GF-D8 (cell line): ENCODE measurements at regions not wholly inside any gene's neighbourhood (a gene's known extent, or its start where the extent isn't known, plus 50 kb on each side); places are given as distances from the start of the nearest gene placed in this dataset.
"Not testable (repeated sequence)": the region's sequence is repeated elsewhere in the genome, so short reads cannot be mapped to it uniquely, and the experiment has no call there.

Source experiments
- DNase-seq: peaks from one replicate; lab custom pipeline; 2025; lab: John Stamatoyannopoulos, UW

- no peak for DNase-seq
These were observed 336.0 kb downstream of the HGF start for GRCh38 chr7:81433692-81434331.

GRCh38 chr7:81433206-81433605, 336.6 kb downstream of the HGF start:
- DNase-seq = no peak

DNA sequence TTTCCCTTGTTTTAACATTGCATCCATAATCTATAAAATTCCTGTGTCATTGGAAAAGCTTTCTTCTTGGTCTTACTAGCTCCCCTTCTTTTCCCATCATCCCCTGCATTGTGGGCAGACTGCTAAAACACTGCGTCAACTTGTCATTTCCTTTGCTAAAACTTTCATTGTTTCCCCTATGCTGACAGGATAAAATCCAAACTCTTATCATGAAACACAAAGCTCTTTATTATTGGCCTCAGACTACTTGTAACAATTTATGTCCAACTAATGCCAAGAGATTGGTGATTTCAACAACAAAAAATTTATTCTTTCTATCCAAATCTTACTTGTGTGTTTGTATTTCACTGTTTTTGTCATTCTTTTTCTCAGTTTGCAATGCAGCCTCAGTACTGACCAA, 339.1 kb downstream of the HGF start:
- DNase-seq = no peak

DNA sequence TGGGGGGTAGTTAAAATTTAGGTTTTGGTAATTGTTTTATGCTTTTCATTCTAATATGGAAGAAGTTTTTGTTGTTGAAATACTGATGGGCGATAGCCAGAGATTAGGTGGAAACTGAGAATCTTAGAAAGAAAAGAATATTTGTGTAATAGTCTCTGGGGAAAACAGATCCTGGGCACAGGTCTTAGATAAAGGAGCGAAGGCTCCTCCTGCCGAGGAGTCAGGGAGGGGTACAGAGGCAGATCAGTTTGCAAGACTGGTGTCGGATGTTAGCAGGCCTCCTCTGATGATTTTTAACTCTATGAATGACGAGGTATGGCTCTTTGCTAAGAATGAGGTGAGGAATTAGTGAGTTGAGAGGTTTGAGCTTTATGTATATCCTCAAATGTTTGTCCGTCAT, 339.7 kb downstream of the HGF start:
- no peak for DNase-seq

DNA sequence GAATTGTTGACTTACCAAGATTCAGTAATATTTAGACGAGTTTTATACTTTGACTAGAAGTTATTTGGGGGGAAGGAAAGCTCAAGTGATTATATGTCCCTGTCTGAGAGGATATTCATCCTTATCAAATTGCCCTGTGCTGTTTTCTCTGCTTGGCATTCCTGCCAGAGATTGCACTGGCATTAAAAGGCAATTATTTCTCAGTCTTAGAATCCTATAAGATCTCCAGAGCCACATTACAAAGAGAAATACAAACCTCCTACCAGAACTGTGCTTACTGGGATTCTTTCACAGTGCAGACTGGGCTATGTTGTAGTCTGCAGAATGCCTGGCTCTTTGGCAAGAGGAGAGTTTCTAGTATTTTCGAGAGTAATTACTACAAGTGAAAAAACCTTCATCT, 342.4 kb downstream of the HGF start:
- DNase-seq = no peak

GRCh38 chr7:81420526-81421226, 349.2 kb downstream of the HGF start:
- no peak for DNase-seq

GRCh38 chr7:81419731-81420130, 350.1 kb downstream of the HGF start:
- DNase-seq = no peak

DNA sequence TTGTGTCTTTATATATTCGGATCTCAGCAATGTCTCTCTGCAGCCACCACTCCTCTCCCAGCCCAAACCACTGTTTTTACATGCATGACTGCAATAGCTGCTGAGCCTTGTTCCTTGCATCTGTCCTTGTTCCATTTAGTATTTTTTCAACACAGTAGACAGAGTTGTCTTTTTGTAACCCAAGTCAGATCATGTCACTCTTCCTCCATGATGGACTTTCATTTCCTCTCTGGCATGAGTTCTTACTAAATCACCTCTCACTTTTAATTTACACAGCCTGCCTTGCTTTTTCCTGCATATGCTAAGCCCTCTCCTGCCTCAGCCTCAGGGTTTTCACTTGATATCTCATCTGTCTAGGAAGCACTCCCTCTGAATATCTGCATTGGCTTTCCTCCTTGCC, 353.2 kb downstream of the HGF start:
- no peak for DNase-seq

DNA sequence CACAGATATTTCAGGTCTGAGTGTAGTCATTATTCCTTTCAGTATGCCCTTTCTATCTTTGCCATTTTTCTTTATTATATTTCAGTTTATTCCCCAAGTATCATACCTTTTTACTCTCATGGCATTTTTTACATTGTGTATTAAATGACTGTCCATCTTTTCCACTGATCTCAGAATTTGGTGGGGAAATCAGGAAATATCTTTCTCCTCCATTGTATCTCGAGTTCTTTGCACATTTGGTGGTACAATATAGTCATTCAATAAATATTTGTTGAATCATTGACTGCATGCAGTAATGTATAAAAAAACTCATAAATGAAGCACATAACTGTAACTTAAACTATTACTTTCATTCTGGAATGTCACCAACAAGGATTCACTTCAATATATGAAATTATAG, 354.7 kb downstream of the HGF start:
- DNase-seq = no peak

DNA sequence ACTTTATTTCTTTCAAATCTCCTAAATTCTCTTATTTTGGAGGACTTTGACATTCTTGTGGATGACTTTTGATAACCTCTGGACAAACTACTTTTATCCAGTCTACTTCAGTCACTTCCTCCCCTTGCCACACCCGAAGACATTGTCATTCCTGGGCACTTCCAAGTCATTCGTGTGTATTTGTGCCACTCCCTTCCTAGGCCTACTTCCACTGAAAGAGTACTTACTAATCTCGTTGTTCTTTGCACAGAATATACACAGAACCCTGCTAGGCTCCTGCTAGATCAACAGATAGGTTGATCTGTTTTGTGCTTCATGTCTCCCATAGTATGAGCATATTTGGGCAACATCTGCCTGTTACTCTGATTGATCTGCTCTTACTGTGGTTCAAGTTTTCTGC, 355.4 kb downstream of the HGF start:
- DNase-seq = no peak

DNA sequence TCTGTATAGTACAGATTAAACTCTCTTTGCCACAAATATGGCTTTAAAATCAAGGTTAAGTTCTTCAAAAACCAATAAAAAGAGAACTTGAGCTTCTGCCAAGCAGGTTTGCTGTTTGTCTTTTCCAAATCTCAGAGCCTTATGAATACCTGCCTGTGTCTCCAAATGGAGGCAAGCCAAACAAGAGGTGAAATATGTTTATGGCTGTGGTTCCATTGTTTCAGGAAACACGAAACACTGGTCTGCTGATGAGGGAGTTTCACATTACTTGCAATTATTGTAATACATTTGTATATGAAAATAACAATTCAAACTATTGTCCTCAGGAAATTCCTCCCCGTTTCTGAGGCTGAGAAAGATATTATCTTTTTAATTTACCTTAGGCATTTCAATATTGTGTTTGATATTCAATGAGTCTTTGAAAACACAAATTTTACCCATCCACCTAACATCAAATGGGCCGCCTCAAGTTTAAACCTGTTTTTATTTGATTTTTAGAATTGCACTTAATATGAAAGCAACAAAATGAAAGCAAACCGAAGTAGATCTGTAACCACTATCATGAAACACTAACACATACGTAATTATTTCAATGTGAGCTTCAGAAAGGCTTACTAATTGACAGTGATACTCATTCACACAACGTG, 359.3 kb downstream of the HGF start:
- DNase-seq = no peak

DNA sequence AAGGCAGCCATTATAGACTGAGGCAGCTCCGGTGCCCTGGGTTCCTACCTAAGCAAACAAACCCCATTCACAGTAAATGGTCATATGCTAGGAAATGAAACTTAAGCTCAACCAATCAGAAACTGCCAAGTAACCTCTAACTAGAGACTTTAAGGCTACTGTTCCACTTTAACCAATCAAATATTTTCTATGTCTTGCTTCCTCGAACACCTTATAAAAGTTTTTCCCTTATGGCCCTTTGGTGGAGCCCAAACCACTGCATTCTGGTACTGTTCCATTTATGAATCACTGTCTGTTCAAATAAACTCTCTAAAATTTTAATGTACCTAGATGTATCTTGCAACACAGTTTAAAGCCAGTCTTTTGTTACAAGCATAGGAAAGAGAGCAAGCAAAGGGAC, 361.1 kb downstream of the HGF start:
- DNase-seq = no peak

DNA sequence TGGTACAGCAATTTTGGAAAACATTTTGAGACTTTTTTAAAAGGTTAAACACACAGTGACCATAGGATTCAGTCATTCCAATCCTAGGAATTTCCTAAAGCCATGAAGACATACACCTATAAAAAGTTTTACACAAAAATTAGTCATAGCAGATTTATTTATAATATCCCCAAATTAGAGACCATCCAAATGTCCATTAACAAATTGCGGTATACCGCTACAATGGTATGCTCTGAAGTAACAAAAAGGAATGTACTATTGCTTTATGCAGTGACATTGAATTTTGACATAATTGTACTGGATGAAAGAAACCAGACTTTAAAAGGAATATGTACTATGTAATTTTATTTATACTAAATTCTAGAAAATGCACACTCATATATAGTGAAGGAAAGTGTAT, 362.8 kb downstream of the HGF start:
- no peak for DNase-seq

DNA sequence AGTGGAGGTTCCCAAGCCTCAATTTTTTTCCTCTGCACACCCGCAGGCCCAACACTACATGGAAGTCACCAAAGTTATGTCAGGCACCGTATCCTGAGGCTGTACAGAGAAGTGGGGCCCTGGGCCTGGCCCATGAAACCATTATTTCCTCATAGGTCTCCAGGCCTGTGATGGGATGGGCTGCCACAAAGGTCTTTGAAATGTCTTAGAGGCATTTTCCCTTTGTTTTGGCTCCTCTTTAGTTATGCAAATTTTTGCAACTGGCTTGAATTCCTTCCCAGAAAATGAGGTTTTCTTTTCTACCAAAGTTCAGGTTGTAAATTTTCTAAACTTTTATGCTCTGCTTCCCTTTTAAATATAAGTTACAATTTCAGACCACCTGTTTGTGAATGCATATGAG, 365.2 kb downstream of the HGF start:
- DNase-seq = no peak

DNA sequence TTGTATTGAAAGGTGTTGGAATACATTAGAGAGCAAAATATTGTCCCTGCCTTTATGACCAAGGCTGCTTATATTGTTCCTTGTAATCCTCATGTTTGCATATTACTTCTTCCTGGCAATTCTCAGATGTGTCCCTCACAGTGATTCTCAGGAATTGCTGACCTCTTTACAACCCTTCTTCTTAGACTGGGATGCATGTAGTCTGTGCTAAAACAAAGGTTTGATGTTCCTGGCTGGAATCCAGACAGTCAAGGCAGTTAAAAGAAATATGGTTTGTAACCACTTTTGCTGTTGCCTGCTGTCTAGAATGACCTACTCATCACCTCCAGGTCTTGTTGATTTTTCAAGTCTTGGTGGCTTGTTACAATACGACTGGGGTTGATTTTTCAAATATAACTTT, 367.6 kb downstream of the HGF start:
- DNase-seq = no peak

- DNase-seq = no peak
These were observed 370.4 kb downstream of the HGF start for GRCh38 chr7:81399471-81399870.

DNA sequence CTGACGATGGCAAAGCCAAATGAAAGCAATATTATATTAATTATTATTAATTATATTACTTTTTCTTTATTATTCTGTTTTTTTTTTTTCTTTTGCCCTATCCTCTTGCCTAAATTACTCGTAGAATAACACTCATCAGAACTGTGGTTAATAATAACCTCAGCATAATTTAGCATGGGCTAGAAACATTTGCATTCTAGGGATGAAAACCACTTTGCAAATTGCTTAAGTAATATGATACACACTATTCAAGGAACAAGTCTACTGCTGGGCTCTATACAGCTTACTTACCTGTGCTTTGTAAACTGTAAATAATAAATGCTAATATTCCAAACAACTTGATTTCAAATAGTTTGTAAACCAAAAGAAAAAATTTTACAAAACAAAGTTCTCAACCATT, 375.8 kb downstream of the HGF start:
- no peak for DNase-seq

- DNase-seq = no peak
These were observed 376.8 kb downstream of the HGF start for GRCh38 chr7:81393018-81393417.

- DNase-seq = no peak
These were observed 384.5 kb downstream of the HGF start for GRCh38 chr7:81385370-81385769.

- no peak for DNase-seq
These were observed 386.0 kb downstream of the HGF start for GRCh38 chr7:81383846-81384245.

DNA sequence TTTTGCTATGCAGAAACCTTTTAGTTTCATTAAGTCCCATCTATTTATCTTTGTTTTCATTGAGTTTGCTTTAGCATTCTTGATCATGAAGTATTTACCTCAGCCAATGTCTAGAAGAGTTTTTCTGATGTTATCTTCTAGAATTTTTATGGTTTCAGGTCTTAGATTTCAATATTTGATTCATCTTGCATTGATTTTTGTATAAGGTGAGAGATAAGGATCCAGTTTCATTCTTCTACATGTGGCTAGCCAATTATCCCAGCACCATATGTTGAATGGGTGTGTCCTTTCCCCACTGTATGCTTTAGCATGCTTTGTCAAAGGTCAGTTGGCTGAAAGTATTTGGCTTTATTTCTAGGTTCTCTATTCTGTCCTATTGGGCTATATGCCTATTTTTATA, 395.2 kb downstream of the HGF start:
- not testable (repeated sequence) for DNase-seq

- no peak for DNase-seq
These were observed 399.0 kb downstream of the HGF start for GRCh38 chr7:81370822-81371221.

- DNase-seq = no peak
These were observed 402.4 kb downstream of the HGF start for GRCh38 chr7:81367326-81367931.
